ENCODE measurements at regions not wholly inside any gene's neighbourhood (a gene's known extent, or its start where the extent isn't known, plus 50 kb on each side); places are given as distances from the start of the nearest gene placed in this dataset.
"Not testable (repeated sequence)": the region's sequence is repeated elsewhere in the genome, so short reads cannot be mapped to it uniquely, and the experiment has no call there.

DNA sequence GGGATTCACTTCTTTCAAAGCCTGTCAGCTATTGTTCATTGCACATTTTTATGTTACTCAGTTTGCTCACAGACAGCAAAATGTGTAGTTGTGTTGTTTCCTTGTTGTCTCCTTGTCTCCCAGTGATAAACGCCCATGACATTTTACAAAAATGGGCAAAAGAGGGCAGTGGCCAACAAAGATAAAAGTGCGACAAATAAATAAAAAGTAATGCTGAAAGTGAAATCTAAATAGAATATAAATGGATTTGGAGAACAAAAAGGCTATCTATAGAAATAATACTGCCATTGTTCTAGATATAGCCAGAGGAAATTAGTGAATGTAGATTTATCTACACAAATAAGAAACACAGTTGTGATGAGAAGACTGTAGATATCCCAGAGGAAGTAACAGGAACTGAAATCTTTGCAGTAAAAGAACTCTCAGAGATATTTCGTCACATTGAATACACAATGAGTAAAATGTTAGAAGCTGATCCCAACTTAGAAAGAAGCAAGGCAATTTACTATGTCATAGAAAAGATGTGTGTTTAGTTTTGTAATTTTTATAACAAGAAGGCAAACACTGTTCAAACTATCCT lies 1186.2 kb upstream of the FAM98A start:
- no peak for DNase-seq

DNA sequence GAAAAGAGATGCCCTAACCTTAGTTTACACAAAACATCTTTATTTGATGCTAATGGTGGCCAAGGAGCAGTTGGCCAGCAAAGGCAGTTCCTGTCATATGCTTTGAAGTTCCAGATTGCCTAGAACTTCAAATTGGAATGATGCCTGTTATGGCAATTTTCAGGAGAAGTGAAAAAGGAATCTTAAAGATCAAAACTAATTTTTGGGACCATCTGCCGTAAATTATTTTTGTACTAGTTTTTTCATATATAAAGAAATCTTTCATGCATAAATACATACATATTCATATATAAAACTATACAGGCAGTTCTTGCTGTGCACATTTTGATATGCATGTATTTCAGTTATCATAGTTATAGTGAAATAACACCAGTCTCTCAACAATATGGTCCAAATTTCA lies 1185.6 kb upstream of the FAM98A start:
- DNase-seq = no peak

DNA sequence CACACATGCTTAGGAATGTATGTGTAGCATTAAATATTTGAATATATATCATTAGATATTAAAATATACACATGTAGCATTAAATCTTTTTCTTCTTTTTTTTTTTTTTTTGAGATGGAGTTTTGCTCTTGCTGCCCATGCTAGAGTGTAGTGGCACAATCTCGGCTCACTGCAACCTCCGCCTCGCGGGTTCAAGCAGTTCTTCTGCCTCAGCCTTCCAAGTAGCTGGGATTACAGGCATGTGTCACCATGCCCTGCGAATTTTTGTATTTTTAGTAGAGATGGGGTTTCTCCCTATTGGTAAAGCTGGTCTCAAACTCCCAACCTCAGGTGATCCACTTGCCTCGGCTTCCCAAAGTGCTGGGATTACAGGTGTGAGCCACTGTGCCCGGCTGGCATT lies 1151.6 kb upstream of the FAM98A start:
- not testable (repeated sequence) for DNase-seq

DNA sequence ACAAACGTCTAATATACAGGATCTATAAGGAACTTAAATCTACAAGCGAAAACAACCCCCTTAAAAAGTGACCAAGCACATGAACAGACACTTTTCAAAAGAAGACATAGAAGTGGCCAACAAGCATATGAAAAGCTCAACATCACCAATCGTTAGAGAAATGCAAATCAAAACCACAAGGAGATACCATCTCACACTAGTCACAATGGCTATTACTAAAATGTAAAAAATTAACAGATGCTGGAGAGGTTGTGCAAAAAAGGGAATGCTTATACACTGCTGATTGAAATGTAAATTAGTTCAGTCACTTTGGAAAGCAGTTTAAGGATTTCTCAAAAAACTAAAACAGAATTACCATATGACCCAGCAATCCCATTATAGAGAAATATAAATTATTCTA lies 1148.5 kb upstream of the FAM98A start:
- no peak for DNase-seq

DNA sequence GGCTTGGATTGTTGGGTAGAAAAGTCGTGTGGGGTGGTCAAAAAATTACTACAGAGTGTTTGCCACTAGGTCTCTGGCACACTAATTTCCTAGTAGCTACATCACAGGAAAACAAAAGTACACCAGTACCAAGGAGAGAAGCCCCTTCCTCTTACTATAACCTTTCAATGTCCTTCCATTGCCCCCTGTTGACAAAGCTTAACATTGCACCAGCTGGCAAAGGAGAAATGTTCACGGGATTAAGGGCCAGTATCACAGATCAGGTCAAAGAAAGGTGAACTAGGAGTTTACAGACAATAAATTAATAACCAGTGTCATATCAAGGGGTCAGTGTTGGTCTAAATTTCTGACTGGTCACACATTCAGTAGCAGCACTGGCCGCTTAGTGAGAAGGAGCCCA lies 1139.6 kb upstream of the FAM98A start:
- no peak for DNase-seq

DNA sequence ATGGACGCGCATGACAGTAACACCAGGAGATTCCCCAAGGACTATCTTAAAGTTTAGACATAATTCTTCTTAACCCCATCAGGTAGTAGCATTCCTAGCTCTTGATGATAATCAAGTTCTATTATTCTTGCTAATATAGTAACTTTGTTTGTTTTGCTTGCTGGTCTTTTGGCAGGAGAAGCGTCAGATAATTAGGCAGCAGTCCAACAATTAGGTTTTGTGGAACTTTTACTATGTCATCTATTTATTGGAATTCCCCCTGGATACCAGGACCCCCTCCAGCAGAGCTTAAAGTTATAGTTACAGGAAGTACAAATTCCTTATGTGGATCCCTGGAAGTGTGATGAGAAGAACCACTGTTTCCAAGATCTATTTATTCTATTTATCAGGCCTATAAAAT lies 1138.0 kb upstream of the FAM98A start:
- DNase-seq = no peak

DNA sequence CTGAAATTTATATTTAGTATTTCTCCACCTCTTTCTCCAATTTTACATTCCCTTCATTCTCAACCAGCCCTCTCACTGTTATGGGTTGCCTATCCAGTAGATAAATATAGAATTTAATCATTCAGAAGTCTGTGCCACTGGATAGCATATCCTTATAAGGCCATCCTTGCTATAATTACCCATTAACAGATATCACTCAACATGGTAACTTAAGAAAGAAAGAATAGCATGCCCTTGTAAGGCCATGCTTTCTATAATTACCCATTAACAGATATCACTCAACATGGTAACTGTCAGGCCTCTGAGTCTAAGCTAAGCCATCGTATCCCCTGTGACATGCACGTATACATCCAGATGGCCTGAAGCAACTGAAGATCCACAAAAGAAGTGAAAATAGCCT lies 1137.4 kb upstream of the FAM98A start:
- DNase-seq = no peak

DNA sequence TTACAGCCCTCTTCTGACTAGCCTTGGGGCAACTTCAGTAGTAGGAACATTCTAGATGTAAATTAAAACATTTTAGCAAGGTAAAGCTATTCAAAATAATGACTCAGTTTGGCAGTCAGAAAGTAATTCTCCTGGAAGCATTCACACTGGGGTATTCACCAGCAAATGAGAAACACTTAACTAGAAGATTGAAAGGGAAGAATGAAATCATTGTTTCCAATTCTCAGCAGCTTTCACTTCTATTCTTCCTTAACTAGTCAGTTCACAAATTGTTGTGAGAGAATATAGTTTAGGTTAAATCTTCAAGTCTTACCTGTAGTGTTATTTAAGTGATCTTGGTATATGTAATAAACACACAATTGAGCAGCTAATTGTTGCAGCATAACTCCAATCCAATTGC lies 1135.6 kb upstream of the FAM98A start:
- DNase-seq = no peak

DNA sequence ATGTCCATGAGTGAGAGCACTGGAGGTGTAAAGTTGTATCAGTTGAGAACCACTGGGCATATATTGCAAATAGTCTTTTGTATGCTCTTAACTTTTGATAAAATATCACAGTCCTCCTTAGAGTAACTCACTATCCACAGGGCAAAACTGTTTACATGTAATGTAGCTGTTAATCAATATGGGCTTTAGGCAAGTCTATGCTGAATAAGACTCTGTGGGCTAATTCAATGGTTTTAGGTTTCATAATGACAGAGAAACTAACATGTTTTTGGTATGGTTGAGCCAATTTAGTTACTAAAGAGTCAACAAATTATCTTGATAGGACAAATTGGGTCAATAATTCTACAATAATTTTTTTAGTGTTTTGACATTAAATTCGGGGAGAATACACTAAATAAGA lies 1134.9 kb upstream of the FAM98A start:
- no peak for DNase-seq

DNA sequence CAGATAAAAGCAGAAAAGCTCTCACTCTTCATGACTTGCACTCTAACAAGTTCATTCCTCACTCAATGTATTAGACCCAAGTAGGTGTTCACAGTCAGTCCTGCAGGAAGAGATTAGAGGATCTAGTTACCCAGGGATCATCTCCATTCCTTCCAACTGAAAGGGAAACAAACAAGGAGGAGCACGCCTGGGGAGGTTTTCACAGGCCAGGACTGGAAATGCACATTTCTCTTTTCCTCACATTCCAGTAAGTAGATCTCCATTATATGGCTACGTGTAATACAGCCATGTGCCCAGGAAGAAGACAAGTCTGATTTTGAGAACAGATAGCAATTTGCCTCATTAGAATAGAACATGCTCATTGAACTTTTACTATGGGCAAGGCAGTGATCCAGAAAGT lies 1132.2 kb upstream of the FAM98A start:
- no peak for DNase-seq

DNA sequence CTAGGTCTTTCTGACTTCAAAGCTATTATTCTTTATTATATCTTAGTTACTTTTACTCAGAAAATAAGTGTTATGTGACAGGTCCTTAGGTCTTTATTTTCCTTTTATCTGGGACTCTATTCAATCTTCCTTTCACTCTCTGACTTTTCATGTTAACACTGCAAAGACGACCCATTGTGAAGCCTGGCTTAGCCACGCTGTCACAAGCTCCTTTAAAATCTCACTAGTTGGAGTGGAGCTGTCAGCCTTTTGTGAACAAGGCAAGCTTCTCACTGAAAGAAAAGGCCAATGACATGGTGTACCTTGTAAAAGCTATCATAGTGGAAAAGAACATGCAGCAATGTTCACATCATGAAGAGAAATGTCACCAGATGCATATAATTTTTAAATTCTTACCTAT lies 1130.7 kb upstream of the FAM98A start:
- DNase-seq = no peak

DNA sequence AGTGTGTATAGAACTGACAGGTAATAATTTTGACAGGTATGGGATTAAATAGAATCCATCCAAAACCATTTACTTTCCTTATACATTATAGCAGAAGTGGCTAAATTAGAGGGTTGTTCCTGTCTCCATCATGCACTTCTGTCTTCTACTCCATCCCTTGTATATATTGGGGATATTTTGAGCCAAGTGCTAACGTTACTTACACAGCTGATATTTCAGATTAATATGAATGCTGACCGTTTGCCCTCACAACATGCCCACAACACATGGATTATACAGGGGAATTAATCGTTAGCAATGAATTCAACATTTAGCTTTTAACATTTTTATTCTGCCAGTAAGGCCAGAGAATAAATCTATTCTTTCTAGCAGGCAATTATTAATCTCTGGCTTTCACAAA lies 1125.0 kb upstream of the FAM98A start:
- no peak for DNase-seq

DNA sequence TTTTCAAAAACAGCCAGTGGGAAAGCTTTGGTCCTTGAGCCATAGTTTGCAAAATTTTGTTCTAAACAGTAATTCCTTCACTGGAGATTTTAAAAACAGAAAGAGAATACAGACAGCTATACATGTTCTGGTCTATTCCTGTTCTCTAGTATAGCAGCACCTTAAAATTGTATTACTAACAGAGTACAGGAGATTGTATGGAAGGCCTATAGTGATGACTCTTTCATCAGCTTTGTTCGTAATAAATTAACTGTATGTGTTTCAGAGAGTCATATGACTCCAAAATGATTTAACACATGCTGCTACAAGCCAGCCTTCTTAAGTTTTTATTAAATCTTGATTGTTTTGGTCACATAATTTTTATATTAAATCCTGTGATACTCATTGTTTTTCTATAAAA lies 1124.6 kb upstream of the FAM98A start:
- no peak for DNase-seq

DNA sequence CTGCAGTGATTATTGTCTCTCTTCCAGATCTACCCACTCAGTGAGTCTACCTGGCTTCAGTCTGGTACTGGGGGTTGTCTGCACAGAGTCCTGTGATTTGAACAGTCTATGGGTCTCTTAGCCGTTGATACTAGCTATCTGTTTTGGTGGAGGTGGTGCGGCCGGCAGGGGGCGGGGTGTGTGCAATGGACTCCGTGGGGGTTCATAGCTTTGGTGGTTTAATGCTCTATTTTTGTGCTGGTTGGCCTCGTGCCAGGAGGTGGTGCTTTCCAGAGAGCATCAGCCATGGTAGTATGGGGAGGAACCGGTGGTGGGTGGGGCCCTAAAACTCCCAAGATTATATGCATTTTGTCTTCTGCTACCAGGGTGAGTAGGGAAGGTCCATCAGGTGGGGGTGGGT lies 1120.1 kb upstream of the FAM98A start:
- DNase-seq = no peak

DNA sequence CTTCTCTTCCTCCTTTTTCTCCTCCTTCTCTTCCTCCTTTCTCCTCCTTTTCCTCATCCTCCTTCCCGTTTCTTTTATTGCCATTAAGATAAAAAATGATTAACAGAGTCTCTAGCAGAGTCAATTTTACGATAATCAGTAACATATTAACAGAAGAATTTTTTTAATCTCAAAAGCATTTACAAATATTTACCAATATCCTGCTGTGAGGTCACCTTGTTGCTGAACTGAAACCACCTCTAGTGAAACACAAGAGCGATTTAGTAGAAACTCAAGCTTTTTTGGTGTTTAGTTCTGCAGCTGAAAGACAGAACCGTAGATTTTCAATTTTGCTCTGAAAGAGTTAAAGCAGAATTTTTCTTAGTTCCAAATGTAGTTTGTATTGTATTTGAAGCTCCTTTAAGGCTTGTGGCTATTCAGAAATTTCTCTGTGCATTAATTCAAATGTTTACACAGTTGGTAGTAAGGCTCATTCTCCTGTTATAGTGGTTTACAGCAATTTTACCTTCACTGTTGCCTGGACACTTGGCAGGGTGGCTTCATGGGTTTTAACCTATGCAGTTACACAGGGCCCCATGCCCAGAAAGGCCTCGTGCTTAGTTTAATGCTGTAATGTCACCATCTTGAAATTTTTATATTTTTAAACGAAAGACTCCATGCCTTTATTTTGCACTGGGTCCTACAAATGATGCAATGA lies 1106.6 kb upstream of the FAM98A start:
- no peak for DNase-seq

DNA sequence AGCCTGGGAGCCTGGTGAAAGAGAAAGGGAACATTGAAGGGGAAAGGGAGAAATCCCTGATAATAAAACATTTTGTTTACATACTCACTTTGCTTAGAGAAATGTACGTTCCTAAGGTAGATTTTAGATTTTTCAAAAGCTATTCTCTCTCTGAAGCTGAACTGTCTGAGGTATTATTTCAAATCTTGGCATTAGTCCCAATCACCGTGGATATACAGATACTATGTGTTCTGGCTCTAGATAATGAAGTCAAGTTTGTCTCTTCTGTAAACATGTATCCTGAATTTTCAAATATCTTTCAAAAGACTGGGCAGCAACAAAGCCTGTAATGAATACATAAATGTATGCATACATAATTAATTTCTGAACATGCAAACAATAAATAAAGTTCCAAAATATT lies 1104.2 kb upstream of the FAM98A start:
- no peak for DNase-seq

DNA sequence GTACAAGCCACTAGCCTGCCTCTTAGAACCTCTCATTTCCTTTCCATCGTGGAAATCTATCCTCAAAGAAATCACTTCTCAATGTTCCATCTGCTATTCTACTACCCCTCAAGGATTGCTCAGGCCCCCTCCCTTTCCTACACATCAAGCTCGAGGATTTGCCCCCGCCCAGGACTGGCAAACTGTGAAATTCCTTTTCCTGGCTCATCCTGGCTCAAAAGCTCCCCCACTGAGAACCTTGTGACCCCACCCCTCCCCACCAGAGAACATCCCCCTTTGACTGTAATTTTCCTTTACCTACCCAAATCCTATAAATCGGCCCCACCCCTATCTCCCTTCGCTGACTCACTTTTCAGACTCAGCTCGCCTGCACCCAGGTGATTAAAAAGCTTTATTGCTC lies 1103.3 kb upstream of the FAM98A start:
- not testable (repeated sequence) for DNase-seq

DNA sequence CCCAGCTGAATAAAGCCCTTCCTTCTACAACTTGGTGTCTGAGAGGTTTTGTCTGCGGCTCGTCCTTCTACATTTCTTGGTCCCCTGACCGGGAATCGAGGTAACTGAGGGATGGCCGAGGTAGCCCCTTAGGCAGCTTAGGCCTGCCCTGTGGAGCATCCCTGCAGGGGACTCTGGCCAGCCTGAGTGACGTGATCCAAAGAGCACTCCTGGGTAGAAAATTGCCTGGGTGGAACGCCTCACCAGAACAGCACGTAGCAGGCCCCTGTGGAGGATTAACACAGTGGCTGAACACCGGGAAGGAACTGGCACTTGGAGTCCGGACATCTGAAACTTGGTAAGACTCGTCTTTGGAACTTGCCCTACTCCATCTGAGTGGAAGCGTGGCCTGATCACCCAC lies 1078.5 kb upstream of the FAM98A start:
- DNase-seq = not testable (repeated sequence)

DNA sequence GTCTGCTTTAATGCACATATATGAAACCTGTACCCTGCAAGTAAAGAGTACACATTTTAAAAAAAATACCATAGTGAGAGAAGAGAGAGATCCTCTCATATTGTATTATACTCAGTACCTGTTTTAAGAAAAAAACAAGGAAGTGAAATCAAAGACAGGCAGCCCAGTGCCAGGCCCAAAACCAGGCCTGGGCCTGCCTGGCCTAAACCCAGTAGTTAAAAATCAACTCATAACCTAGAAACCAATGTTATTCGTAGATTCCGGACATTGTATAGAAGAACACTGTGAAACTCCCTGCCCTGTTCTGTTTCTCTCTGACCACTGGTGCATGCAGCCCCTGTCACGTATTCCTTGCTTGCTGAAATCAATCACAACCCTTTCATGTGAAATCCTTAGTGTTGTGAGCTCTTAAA lies 1078.0 kb upstream of the FAM98A start:
- DNase-seq = not testable (repeated sequence)

DNA sequence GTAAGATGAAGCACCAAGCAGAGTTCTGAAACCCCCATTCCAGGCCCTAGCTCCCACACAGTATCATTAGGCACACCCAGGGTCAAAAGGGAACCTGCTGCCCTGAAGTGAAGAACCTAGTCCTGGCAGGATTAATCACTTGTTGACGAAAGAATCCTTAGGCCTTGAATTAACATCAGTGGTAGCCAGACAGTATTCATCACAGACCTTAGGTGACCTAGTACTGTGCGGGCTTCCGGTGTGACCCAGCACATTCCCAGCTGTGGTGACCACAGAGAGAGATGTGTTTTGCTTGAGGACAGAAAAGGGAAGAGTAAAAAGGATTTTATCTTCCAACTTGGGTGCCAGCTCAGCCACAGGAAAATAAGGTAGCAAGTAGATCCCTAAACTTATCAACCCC lies 1071.4 kb upstream of the FAM98A start:
- DNase-seq = no peak

DNA sequence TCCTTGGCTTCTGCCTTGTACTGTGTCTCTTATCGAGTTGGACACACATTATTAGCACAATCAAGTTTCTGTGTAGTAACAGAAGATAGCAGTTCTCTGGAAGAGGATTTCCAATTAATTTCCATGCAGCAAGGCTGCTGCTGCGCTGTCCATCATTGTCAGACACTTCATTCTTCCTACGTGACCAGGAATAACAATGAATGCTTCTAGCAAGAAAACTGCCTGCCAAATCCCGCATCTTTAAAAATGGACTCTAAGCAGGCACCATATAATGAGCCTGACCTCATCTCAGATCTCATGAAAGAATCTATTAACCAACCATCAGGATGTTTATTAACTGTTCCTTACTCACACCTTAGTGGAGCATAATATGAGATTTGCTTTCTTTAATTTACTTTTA lies 1067.7 kb upstream of the FAM98A start:
- DNase-seq = no peak

DNA sequence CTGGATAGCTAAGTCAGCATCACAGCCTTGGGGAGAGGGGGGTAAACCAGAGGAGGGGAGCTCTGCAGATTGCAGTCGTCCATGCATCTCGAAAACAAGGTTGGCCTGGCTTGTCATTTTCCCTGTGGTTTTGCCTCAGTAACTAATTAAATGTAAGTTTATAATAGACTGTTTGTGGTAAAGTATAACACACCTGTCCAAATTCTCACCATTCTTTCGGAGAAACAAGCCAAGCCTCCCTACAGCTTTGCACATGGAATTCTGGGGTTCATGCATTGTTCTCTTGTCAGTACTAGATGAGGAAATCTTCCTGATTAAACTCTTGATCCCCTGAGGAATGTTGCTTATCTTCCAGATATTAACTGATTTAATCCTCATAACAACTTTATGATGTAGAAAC lies 1065.2 kb upstream of the FAM98A start:
- DNase-seq = no peak

DNA sequence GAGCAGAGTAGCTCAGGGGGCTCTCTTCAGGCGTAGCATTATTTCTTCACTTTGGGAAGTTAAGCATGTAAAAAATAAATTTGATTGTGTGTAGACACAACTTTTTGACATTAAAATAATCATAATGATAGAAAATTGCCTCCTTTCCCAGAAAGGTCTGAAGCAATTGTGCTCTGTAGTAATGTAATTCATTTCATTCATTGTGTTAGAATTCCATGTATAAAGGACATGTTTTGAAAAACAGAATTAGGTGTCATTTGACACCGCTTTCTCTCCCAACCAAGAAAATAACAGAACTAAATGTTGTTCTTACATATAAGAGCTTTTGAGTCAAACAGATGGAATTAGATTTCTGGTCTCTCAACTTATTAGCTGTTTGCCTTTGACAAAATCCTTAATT lies 1064.2 kb upstream of the FAM98A start:
- DNase-seq = no peak

DNA sequence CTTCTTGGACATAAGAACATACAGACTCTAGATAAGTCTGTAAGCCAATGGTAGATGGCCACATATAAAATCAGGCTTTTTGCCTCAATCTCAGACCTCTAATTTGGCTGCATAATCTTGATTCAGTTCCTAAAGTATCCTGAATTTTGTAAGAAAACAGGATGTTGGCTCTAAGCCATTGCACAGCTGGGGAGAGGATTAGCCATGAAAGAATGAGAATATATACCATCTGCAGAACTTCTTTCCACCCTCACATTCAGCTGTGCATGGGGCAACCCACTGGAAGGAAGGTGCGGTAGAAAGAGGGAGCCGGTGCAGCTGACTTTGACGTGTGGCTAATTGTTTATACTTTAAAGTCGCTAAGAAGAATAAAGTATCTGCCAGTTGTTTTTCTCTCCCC lies 1061.6 kb upstream of the FAM98A start:
- no peak for DNase-seq

DNA sequence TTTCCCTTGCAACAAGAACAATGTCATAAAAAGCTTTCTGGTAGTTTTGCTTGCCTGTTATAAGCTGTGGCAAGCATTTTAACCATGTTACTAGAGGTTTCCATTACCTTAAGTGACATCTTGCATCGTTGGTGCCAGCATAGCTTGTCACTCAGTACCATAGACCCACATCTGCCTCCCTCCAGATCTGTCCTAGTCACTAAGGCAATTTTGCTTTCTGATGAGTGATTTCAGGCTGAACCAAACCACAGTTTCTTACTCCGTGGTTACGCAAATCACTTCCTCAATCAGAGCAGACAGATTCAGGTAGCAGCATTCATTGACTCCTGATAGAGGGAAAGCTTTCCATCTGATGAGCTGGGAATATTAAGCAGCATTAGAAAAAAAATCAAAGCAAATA lies 1057.5 kb upstream of the FAM98A start:
- DNase-seq = no peak
